ENCODE measurements at regions not wholly inside any gene's neighbourhood (a gene's known extent, or its start where the extent isn't known, plus 50 kb on each side); places are given as distances from the start of the nearest gene placed in this dataset.
A peak's percentile ranks its signal among the peaks of the same experiment; 100 is the strongest.

DNA sequence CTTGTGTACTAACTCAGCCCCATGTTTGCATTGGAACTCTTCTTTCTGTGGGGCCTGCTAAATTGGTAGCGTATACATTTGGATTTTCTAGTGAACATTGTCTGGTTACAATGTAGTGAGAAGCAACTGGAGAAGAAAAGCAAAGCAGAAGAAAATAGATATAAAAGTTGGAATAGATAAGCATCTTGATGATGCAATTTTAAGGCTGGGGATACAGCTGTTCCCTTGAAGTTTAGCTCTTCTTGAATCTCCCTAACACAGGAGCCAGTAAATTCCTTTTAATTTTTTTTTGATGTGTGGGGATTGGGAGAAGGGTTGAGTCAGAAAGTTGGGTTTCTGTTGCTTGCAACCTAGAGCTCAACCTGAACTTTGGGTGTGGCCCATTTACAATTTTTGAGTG lies 308.1 kb downstream of the STIM2 start:
- Histone ChIP-seq H3K9ac (ENCODE audit: low read length in 3 of 3) (no peak overlapping the region), H3K4me3 (ENCODE audit: low read length in 3 of 3) (no peak overlapping the region), H3K9me3 (ENCODE audit: control insufficient read depth in 2 of 3, insufficient read depth in 1 of 3, low read length in 3 of 3) (no peaks in the 10 kb centered on the region), H3K27ac (ENCODE audit: low read depth in 2 of 2, low read length in 2 of 2) (no peak overlapping the region), H3K36me3 (ENCODE audit: control insufficient read depth in 2 of 3, insufficient read depth in 3 of 3, low read length in 3 of 3) (no peaks in the 10 kb centered on the region), H3K4me1 (ENCODE audit: control insufficient read depth in 2 of 3, insufficient read depth in 2 of 3, low read depth in 1 of 3, low read length in 3 of 3) (no peaks in the 10 kb centered on the region), H3K27me3 (ENCODE audit: control insufficient read depth, insufficient read depth, low read length) (no peaks in the 10 kb centered on the region)
- DNase-seq (no peak), FAIRE-seq (no peak)
- intact Hi-C loops (cut with DNase I) = no loop called here
- TF ChIP-seq, protein P1, sequence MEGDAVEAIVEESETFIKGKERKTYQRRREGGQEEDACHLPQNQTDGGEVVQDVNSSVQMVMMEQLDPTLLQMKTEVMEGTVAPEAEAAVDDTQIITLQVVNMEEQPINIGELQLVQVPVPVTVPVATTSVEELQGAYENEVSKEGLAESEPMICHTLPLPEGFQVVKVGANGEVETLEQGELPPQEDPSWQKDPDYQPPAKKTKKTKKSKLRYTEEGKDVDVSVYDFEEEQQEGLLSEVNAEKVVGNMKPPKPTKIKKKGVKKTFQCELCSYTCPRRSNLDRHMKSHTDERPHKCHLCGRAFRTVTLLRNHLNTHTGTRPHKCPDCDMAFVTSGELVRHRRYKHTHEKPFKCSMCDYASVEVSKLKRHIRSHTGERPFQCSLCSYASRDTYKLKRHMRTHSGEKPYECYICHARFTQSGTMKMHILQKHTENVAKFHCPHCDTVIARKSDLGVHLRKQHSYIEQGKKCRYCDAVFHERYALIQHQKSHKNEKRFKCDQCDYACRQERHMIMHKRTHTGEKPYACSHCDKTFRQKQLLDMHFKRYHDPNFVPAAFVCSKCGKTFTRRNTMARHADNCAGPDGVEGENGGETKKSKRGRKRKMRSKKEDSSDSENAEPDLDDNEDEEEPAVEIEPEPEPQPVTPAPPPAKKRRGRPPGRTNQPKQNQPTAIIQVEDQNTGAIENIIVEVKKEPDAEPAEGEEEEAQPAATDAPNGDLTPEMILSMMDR (IDR thresholded peaks at IDR 0.05; ENCODE audit: borderline replicate concordance, extremely low read depth, insufficient read depth) = no peak

DNA sequence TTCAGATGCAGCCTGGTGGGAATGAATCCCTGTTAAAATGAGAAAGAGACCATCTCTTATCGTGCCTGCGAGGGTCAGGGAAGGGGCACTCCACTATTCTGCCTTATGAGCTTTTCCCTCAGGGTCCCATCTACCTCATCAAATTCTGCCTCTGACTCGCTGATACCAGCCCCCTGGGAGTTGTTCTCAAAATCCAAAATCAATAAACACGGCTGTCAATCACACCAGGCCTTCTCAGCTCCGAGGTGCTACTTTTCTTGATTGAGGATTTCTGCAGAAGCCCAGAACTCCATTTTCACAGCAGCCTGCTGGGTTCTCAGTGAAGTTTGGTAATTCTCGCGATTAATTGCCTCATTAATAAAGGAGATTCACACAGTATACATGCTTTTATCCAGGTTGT lies 312.6 kb downstream of the STIM2 start:
- FAIRE-seq (no peak), DNase-seq (no peak)
- H3K36me3 ChIP-seq (ENCODE audit: control insufficient read depth in 2 of 3, insufficient read depth in 3 of 3, low read length in 3 of 3) = no peaks in the 10 kb centered on the region
- intact Hi-C loops (cut with DNase I) = no loop called here
- H3K27me3 ChIP-seq (ENCODE audit: control insufficient read depth, insufficient read depth, low read length) = no peaks in the 10 kb centered on the region
- TF ChIP-seq, protein P1 (IDR thresholded peaks at IDR 0.05; ENCODE audit: borderline replicate concordance, extremely low read depth, insufficient read depth) = no peak
- H3K9me3 ChIP-seq (ENCODE audit: control insufficient read depth in 2 of 3, insufficient read depth in 1 of 3, low read length in 3 of 3) = no peaks in the 10 kb centered on the region
- H3K4me3 ChIP-seq (ENCODE audit: low read length in 3 of 3) = no peak overlapping the region
- no peaks in the 10 kb centered on the region for H3K4me1 ChIP-seq (ENCODE audit: control insufficient read depth in 2 of 3, insufficient read depth in 2 of 3, low read depth in 1 of 3, low read length in 3 of 3)
- no peak overlapping the region for H3K9ac ChIP-seq (ENCODE audit: low read length in 3 of 3)
- H3K27ac ChIP-seq (ENCODE audit: low read depth in 2 of 2, low read length in 2 of 2) = no peak overlapping the region

DNA sequence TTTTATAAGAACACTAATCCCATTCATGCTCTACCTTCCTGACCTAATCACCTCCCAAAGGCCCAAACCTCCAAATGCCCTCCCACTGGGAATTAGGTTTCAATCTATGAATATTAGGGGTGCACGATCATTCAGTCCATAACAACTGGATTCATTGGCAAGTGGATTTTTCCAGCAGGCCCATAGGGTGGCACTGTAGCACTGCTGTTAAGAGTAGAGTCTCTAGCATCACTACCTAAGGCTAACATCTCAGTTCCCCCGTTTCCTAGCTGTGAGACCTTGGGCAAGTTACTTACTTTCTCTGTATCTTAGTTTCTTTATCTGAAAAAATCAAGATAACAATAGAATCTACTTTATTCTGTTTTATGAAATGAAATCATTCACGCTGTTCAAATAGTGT lies 315.8 kb downstream of the STIM2 start:
- H3K4me1 ChIP-seq (ENCODE audit: control insufficient read depth in 2 of 3, insufficient read depth in 2 of 3, low read depth in 1 of 3, low read length in 3 of 3) = no peaks in the 10 kb centered on the region
- TF ChIP-seq, protein P1 (IDR thresholded peaks at IDR 0.05; ENCODE audit: borderline replicate concordance, extremely low read depth, insufficient read depth) = peak; percentile 29
- no peak overlapping the region for H3K4me3 ChIP-seq (ENCODE audit: low read length in 3 of 3)
- intact Hi-C loops (cut with DNase I) = no loop called here
- H3K27ac ChIP-seq (ENCODE audit: low read depth in 2 of 2, low read length in 2 of 2) = no peak overlapping the region
- H3K9me3 ChIP-seq (ENCODE audit: control insufficient read depth in 2 of 3, insufficient read depth in 1 of 3, low read length in 3 of 3) = no peaks in the 10 kb centered on the region
- no peaks in the 10 kb centered on the region for H3K36me3 ChIP-seq (ENCODE audit: control insufficient read depth in 2 of 3, insufficient read depth in 3 of 3, low read length in 3 of 3)
- DNase-seq = peak in 3 of 5 donors; percentile 19 to 57 (median 34)
- no peak for FAIRE-seq
- H3K27me3 ChIP-seq (ENCODE audit: control insufficient read depth, insufficient read depth, low read length) = no peaks in the 10 kb centered on the region
- H3K9ac ChIP-seq (ENCODE audit: low read length in 3 of 3) = no peak overlapping the region

DNA sequence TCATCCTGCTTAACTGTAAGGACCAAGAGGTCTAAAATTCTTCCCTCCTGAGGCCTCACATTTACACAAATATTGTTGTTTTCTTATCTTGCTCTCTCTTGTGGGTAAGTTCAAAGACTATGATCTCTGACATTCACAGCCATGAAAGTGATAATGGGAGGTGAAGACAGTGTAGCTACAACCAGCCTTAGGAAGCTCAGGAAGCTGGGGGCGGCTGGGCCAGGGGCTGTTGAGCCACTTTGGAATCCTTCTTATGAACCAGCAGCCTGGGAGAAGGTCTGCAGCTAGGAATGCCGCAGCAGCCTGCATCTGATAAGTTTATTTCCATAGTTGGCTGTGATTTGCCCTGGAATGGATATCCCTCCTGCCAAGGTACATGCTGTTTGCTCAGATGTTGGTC lies 316.2 kb downstream of the STIM2 start:
- H3K9ac ChIP-seq (ENCODE audit: low read length in 3 of 3) = no peak overlapping the region
- no peak overlapping the region for H3K4me3 ChIP-seq (ENCODE audit: low read length in 3 of 3)
- FAIRE-seq = no peak
- H3K27ac ChIP-seq (ENCODE audit: low read depth in 2 of 2, low read length in 2 of 2) = no peak overlapping the region
- TF ChIP-seq, protein P1 (IDR thresholded peaks at IDR 0.05; ENCODE audit: borderline replicate concordance, extremely low read depth, insufficient read depth) = no peak
- H3K4me1 ChIP-seq (ENCODE audit: control insufficient read depth in 2 of 3, insufficient read depth in 2 of 3, low read depth in 1 of 3, low read length in 3 of 3) = no peaks in the 10 kb centered on the region
- intact Hi-C loops (cut with DNase I) = no loop called here
- no peaks in the 10 kb centered on the region for H3K27me3 ChIP-seq (ENCODE audit: control insufficient read depth, insufficient read depth, low read length)
- no peak for DNase-seq
- no peaks in the 10 kb centered on the region for H3K36me3 ChIP-seq (ENCODE audit: control insufficient read depth in 2 of 3, insufficient read depth in 3 of 3, low read length in 3 of 3)
- no peaks in the 10 kb centered on the region for H3K9me3 ChIP-seq (ENCODE audit: control insufficient read depth in 2 of 3, insufficient read depth in 1 of 3, low read length in 3 of 3)
